Ishikawa (cell line): ENCODE measurements at regions not wholly inside any gene's neighbourhood (a gene's known extent, or its start where the extent isn't known, plus 50 kb on each side); places are given as distances from the start of the nearest gene placed in this dataset.

Experiments
- CEBPB ChIP-seq: IDR thresholded peaks from 2 replicates; pipeline ENCODE4 v1.6.1; 2012
- CREB1 ChIP-seq: IDR thresholded peaks from 2 replicates; pipeline ENCODE4 v1.6.1; 2012; ENCODE audit warnings: low read depth
- FOXM1 ChIP-seq: IDR thresholded peaks from 2 replicates; pipeline ENCODE4 v1.6.1; 2012; ENCODE audit warnings: low read depth, borderline replicate concordance
- REST ChIP-seq: IDR thresholded peaks from 2 replicates; pipeline ENCODE4 v1.6.1; 2012; ENCODE audit warnings: low read depth, mild to moderate bottlenecking
- TEAD4 ChIP-seq: IDR thresholded peaks from 2 replicates; pipeline ENCODE4 v1.6.1; 2012

DNA sequence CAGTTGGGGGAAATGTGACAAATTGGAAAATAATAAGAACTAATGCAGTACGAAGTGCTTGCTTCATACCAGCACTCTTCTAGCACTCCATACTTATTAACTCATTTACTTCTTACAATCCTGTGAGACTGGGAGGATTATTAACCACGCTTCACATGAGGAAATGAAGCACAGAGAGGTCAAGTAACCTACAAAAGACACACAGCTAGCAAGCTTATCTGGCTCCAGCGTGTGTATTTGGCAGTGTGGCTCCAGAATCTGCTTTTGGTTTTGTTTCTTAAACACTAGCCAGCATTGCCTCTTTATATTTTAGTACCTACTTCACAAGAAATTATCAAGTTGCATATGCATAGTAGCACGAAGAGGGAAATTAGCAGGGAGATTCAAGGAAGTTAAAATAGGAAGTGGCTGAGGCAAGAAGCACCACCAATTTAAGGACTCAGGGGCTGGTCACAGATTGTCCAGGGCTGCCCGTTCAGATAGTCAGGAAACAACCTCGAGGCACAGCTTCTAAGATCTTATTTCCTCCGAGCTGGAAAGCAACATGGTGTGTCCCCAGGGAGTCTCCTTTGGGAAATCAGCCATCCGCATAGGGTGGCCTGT is 302.7 kb upstream of the PRDM1 start:
- TF ChIP-seq FOXM1 (no peak), CEBPB (no peak), REST (no peak), CREB1 (no peak), TEAD4 (no peak)
